ENCODE measurements at regions not wholly inside any gene's neighbourhood (a gene's known extent, or its start where the extent isn't known, plus 50 kb on each side); places are given as distances from the start of the nearest gene placed in this dataset.

GRCh38 chr6:116983375-116983774 lies 106.3 kb downstream of the RFX6 start:
- TF ChIP-seq, protein P1, sequence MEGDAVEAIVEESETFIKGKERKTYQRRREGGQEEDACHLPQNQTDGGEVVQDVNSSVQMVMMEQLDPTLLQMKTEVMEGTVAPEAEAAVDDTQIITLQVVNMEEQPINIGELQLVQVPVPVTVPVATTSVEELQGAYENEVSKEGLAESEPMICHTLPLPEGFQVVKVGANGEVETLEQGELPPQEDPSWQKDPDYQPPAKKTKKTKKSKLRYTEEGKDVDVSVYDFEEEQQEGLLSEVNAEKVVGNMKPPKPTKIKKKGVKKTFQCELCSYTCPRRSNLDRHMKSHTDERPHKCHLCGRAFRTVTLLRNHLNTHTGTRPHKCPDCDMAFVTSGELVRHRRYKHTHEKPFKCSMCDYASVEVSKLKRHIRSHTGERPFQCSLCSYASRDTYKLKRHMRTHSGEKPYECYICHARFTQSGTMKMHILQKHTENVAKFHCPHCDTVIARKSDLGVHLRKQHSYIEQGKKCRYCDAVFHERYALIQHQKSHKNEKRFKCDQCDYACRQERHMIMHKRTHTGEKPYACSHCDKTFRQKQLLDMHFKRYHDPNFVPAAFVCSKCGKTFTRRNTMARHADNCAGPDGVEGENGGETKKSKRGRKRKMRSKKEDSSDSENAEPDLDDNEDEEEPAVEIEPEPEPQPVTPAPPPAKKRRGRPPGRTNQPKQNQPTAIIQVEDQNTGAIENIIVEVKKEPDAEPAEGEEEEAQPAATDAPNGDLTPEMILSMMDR (IDR thresholded peaks at IDR 0.05 in 8 of 11, conservative IDR thresholded peaks at IDR 0.05 in 3 of 11), result no peak
- no peak for TF ChIP-seq POLR2A (IDR thresholded peaks at IDR 0.05)
